ENCODE measurements at regions not wholly inside any gene's neighbourhood (a gene's known extent, or its start where the extent isn't known, plus 50 kb on each side); places are given as distances from the start of the nearest gene placed in this dataset.

- DNase-seq (ENCODE audit: low spot score), result no peak
Measured at GRCh38 chr10:3292636-3293035, 120.1 kb upstream of the PITRM1 start.

DNA sequence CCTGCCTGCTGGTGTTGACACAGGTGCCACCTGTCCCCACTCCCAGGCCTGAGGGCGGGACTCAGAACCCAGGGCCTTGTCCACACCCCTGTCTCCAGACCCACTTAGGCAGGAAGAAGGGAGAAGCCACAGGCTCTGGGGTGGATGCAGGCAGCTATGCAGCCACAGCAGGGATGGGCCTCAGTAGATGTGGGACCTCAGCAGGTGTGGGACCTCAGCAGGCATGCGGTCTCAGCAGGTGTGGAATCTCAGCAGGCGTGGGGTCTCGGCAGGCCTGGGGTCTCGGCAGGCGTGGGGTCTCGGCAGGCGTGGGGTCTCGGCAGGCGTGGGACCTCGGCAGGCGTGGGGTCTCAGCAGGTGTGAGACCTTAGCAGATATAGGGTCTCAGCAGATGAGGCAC, 118.0 kb upstream of the PITRM1 start:
- Histone ChIP-seq H3K27ac (no peak overlapping the region), H3K4me3 (no peak overlapping the region)
- DNase-seq (ENCODE audit: low spot score), result no peak
- no peak for TF ChIP-seq CTCF (IDR thresholded peaks at IDR 0.05)

More at GRCh38 chr10:3292636-3293035, 120.1 kb upstream of the PITRM1 start:
- no peak for TF ChIP-seq CTCF (IDR thresholded peaks at IDR 0.05)
- Histone ChIP-seq H3K27ac (peak overlapping the region in 1 of 2 donors; percentile 35), H3K4me3 (no peak overlapping the region)

GRCh38 chr10:3287572-3288445, 115.2 kb upstream of the PITRM1 start:
- no peak for DNase-seq (ENCODE audit: low spot score)
- Histone ChIP-seq H3K4me3 (no peak overlapping the region), H3K27ac (no peak overlapping the region)
- no peak for TF ChIP-seq CTCF (IDR thresholded peaks at IDR 0.05)

- H3K4me3 ChIP-seq, result no peak overlapping the region
- TF ChIP-seq CTCF (IDR thresholded peaks at IDR 0.05), result no peak
- DNase-seq (ENCODE audit: low spot score), result no peak
- H3K27ac ChIP-seq, result no peak overlapping the region
Measured at GRCh38 chr10:3282674-3283017, 110.1 kb upstream of the PITRM1 start.

GRCh38 chr10:3281941-3282673, 109.5 kb upstream of the PITRM1 start:
- no peak overlapping the region for H3K27ac ChIP-seq
- no peak for TF ChIP-seq CTCF (IDR thresholded peaks at IDR 0.05)
- no peak overlapping the region for H3K4me3 ChIP-seq
- DNase-seq (ENCODE audit: low spot score), result no peak

DNA sequence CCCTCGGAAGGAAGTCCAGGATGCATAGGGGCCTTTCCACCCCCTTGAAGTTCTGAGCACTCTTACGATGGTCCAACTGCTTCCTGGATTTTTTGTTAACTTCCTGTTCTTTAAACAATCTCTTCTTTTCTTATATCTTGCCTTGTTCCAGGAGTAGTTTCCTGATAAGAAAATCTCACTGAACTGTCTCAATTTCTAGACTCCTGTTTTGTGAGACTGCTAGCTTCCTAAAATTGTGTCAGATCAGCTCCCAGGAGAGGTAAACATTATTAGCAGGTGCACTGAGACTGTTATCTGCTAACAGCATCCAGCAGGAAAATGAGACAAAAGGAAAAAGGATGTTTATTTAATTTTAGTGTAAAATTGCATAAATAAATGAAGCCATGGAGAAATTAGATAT, 106.2 kb upstream of the PITRM1 start:
- no peak overlapping the region for H3K4me3 ChIP-seq
- no peak for TF ChIP-seq CTCF (IDR thresholded peaks at IDR 0.05)
- no peak overlapping the region for H3K27ac ChIP-seq
- DNase-seq (ENCODE audit: low spot score), result no peak
